ENCODE measurements at regions not wholly inside any gene's neighbourhood (a gene's known extent, or its start where the extent isn't known, plus 50 kb on each side); places are given as distances from the start of the nearest gene placed in this dataset.

GRCh38 chr2:166591226-166591625, 97.2 kb upstream of the SCN7A start:
- TF ChIP-seq CREB1 (CRISPR knock-in tag; IDR thresholded peaks at IDR 0.05; ENCODE audit: low read depth) (no peak), CTCF (conservative IDR thresholded peaks at IDR 0.05; ENCODE audit: low read depth in 2 of 2) (no peak), EZH2 (IDR thresholded peaks at IDR 0.05; ENCODE audit: low read depth, unreplicated experiment) (no peak), ETS1 (IDR thresholded peaks at IDR 0.05) (no peak), POLR2AphosphoS5 (IDR thresholded peaks at IDR 0.05; ENCODE audit: low read depth) (no peak), REST (IDR thresholded peaks at IDR 0.05; ENCODE audit: unreplicated experiment) (no peak), EZH2phosphoT487 (IDR thresholded peaks at IDR 0.05; ENCODE audit: unreplicated experiment) (no peak), JUNB (IDR thresholded peaks at IDR 0.05; ENCODE audit: unreplicated experiment) (no peak), ZNF114 (CRISPR knock-in tag; IDR thresholded peaks at IDR 0.05) (no peak), STAT1 (IDR thresholded peaks at IDR 0.05; ENCODE audit: unreplicated experiment) (no peak)

Data from GM23338 (cell line).